Breast epithelium (tissue), 3 donors: ENCODE measurements at regions not wholly inside any gene's neighbourhood (a gene's known extent, or its start where the extent isn't known, plus 50 kb on each side); places are given as distances from the start of the nearest gene placed in this dataset.

Source experiments
- CTCF ChIP-seq, 3 donors: fragments of 450-650 bp; IDR thresholded peaks; one replicate each; pipeline ENCODE4 v1.5.1; 2016 to 2017; ENCODE audit warnings: antibody characterized with exemption in 3 of 3, mild to moderate bottlenecking in 3 of 3, moderate library complexity in 3 of 3
- POLR2AphosphoS5 ChIP-seq, 3 donors: sonication (generic); formaldehyde crosslinking; IDR thresholded peaks; one replicate each; pipeline ENCODE4 v1.6.1; 2017; ENCODE audit warnings: antibody characterized with exemption in 3 of 3

DNA sequence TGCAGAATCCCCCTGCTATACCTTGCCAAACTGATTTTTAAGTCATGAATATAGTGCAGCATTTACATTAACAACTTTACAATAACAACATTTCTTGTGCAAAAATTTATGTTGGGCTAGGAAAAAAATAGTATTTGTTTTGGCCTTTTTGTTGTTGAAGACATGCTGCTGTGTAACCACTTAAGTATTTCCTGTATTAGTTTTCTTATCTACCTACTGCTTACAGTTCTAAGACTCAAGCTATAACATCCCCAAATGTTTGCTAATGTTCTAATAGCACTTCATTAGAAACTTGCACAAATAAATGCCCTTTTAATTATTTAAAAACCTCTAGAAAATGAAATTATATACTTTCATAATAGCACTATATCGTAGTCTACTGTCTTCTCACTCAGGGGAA, 154.3 kb upstream of the DOCK10 start:
- TF ChIP-seq CTCF (IDR thresholded peaks at IDR 0.05) (no peak), POLR2AphosphoS5 (IDR thresholded peaks at IDR 0.05) (no peak)
